ENCODE measurements at regions not wholly inside any gene's neighbourhood (a gene's known extent, or its start where the extent isn't known, plus 50 kb on each side); places are given as distances from the start of the nearest gene placed in this dataset.

DNA sequence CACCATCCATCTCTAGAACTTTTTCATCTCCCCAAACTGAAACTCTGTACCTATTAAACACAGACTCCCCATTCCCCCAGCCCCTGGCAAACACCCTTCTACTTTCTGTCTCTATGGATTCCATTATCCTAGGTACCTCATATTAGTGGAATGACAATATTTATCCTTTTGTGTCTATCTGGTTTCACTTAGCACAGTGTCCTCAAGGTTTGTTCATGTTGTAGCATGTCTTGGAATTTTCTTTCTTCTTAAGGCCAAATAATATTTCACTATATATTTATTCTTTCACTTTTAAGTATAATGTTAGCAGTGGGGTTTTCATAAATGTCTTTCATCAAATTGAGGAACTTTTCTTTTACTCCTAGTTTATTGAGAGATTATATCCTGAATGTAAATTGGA lies 56.8 kb upstream of the DSP start:
- DNase-seq (ENCODE audit: extremely low read depth in 1 of 4, low spot score in 3 of 4) (no peak), FAIRE-seq (no peak), ATAC-seq (no peak)
- Histone ChIP-seq H3K36me3 (ENCODE audit: control insufficient read depth, insufficient read depth, low read length) (no peaks in the 10 kb centered on the region), H3K4me2 (ENCODE audit: insufficient read depth, low read length) (no peak overlapping the region), H3K27me3 (ENCODE audit: control insufficient read depth in 2 of 2, insufficient read depth in 2 of 2, low read length in 2 of 2) (peaks cover 32 to 50% of the 10 kb centered on the region in 2 experiments), H2AFZ (ENCODE audit: low read depth, low read length) (no peak overlapping the region), H3K9me1 (ENCODE audit: control insufficient read depth, insufficient read depth, low read length) (no peaks in the 10 kb centered on the region), H3K4me1 (replicated peaks in 1 of 2; ENCODE audit: control insufficient read depth in 2 of 2, insufficient read depth in 2 of 2, low read length in 2 of 2) (peaks cover 2 to 4% of the 10 kb centered on the region in 2 experiments; a peak in 1 of 5 replicates), H3K9me3 (replicated peaks; ENCODE audit: control insufficient read depth, insufficient read depth, low read depth, low read length) (no peaks in the 10 kb centered on the region; the same call in 1 of the 2 replicates), H4K20me1 (replicated peaks; ENCODE audit: control insufficient read depth, insufficient read depth, low read length) (no peaks in the 10 kb centered on the region), H3K27ac (ENCODE audit: extremely low read depth, low read depth, low read length) (no peak overlapping the region), H3K9ac (ENCODE audit: insufficient read depth in 1 of 2, low read depth in 2 of 2, low read length in 2 of 2) (no peak overlapping the region), H3K79me2 (ENCODE audit: control insufficient read depth, insufficient read depth, low read length) (no peaks in the 10 kb centered on the region), H3K4me3 (no peak overlapping the region)
- POLR2A ChIA-PET: no interaction called here
- TF ChIP-seq EHMT2 (IDR thresholded peaks at IDR 0.05) (no peak), MAFG (tag; conservative IDR thresholded peaks at IDR 0.05) (no peak), CBX1 (IDR thresholded peaks at IDR 0.05; ENCODE audit: low read depth) (no peak), SETDB1 (IDR thresholded peaks at IDR 0.05; ENCODE audit: low read length) (no peak), BHLHE40 (IDR thresholded peaks at IDR 0.05; ENCODE audit: low read length) (no peak), ZNF347 (CRISPR knock-in tag; IDR thresholded peaks at IDR 0.05; ENCODE audit: low read depth) (no peak), SMAD2 (IDR thresholded peaks at IDR 0.05; ENCODE audit: low read depth, low read length) (no peak), MCM5 (IDR thresholded peaks at IDR 0.05; ENCODE audit: low read depth) (no peak), TCF3 (CRISPR knock-in tag; IDR thresholded peaks at IDR 0.05) (no peak), SMARCB1 (IDR thresholded peaks at IDR 0.05; ENCODE audit: insufficient read length, low read depth) (no peak)
- TF ChIP-seq, protein P1, sequence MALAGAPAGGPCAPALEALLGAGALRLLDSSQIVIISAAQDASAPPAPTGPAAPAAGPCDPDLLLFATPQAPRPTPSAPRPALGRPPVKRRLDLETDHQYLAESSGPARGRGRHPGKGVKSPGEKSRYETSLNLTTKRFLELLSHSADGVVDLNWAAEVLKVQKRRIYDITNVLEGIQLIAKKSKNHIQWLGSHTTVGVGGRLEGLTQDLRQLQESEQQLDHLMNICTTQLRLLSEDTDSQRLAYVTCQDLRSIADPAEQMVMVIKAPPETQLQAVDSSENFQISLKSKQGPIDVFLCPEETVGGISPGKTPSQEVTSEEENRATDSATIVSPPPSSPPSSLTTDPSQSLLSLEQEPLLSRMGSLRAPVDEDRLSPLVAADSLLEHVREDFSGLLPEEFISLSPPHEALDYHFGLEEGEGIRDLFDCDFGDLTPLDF (CRISPR knock-in tag; IDR thresholded peaks at IDR 0.05): no peak
- intact Hi-C loops (cut with micrococcal nuclease) (no loop called here), in situ Hi-C loops (cut with MboI) (no loop called here)
- no TSS peak for BruUV-seq (replicated peaks)
- CTCF ChIA-PET (ENCODE audit: low intra/inter-chr PET ratio): no interaction called here

All from K562 (cell line).